GM23338 (cell line): ENCODE measurements at regions not wholly inside any gene's neighbourhood (a gene's known extent, or its start where the extent isn't known, plus 50 kb on each side); places are given as distances from the start of the nearest gene placed in this dataset.

Source experiments
- CREB1 ChIP-seq: fragments of 250-450 bp; sonication (Bioruptor Pico); IDR thresholded peaks from 2 replicates; pipeline ENCODE4 v1.5.0; 2020; ENCODE audit warnings: low read depth, mild to moderate bottlenecking, moderate library complexity
- EZH2phosphoT487 ChIP-seq: fragments of 200-600 bp; sonication (generic); IDR thresholded peaks from one replicate; pipeline ENCODE4 v1.8.1; 2018; ENCODE audit warnings: antibody characterized with exemption; ENCODE audit not compliant: unreplicated experiment
- JUNB ChIP-seq: IDR thresholded peaks from one replicate; pipeline ENCODE4 v1.6.1; 2016; ENCODE audit warnings: antibody characterized with exemption; ENCODE audit not compliant: unreplicated experiment
- ZNF331 ChIP-seq: fragments of 250-450 bp; sonication (Bioruptor Pico); IDR thresholded peaks from 2 replicates; pipeline ENCODE4 v1.5.0; 2020; ENCODE audit warnings: low read depth, mild to moderate bottlenecking, moderate library complexity
- TF ChIP-seq, protein P1 (sequence below), 2 experiments: fragments of 200-600 bp in 1 of 2; sonication (generic) in 1 of 2; conservative IDR thresholded peaks; 2 replicates each; pipeline versions ENCODE4 v1.5.1 to v1.6.1; 2016 to 2017; ENCODE audit warnings: antibody characterized with exemption in 2 of 2, low read depth in 2 of 2, mild to moderate bottlenecking in 2 of 2, moderate library complexity in 1 of 2

DNA sequence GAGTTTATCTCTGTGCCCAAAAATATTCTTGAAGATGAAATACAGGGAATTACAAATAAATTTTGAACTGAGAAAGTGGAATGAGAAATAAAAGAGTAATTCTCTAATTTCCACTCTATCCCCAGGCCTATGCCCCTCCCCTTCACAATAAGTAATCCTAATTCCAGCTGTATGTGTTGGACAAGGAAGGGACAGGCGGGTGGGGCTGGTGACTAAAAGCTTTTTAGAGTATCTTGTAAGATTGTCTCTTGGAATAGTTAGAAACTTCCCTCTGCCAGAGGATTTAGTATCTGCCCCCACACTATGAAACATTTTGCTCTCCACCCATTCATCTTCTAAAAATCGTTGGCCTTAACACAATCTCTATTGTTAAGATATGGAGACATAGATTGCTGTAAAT is 199.2 kb downstream of the MBL2 start:
- TF ChIP-seq CREB1 (CRISPR knock-in tag) (no peak), JUNB (no peak), EZH2phosphoT487 (no peak), ZNF331 (CRISPR knock-in tag) (no peak)
- TF ChIP-seq, protein P1, sequence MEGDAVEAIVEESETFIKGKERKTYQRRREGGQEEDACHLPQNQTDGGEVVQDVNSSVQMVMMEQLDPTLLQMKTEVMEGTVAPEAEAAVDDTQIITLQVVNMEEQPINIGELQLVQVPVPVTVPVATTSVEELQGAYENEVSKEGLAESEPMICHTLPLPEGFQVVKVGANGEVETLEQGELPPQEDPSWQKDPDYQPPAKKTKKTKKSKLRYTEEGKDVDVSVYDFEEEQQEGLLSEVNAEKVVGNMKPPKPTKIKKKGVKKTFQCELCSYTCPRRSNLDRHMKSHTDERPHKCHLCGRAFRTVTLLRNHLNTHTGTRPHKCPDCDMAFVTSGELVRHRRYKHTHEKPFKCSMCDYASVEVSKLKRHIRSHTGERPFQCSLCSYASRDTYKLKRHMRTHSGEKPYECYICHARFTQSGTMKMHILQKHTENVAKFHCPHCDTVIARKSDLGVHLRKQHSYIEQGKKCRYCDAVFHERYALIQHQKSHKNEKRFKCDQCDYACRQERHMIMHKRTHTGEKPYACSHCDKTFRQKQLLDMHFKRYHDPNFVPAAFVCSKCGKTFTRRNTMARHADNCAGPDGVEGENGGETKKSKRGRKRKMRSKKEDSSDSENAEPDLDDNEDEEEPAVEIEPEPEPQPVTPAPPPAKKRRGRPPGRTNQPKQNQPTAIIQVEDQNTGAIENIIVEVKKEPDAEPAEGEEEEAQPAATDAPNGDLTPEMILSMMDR (conservative IDR thresholded peaks at IDR 0.05; ENCODE audit: low read depth in 2 of 2) = no peak
